NCI-H1436 (cell line): ENCODE measurements at regions not wholly inside any gene's neighbourhood (a gene's known extent, or its start where the extent isn't known, plus 50 kb on each side); places are given as distances from the start of the nearest gene placed in this dataset.

Experiments
- DNase-seq: peaks from one replicate; lab custom pipeline; 2025; lab: John Stamatoyannopoulos, UW

DNA sequence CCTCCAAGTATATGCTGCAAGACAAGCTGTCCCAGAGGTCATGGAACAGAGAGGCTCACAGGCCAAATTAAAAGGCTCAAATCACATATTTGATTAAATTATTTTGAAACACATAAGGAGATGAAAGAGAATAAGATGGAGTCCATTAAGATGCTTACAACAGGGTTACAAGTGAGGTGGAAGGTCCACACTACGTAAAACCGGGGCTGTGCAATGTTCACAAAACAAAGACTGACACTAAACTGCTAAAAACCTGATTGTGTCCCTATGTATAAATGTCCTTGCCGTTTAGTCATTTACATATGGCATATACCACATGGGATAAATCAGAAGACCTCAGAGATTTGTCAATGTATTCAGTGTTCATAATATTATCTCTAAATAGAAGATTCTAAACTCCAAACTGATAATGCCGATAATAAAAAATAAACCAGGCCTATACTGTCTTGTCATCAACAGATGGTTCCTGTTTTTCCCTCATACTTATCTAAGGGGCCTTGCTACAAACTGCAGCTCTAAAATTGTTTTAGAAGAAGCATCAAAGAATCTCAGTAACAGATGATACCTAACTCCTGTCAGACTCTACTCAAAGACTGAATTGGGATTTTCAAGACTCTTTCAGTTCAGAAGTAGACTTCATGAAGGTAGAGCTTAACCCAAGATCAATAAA, 51.8 kb upstream of the RIPOR2 start:
- DNase-seq = no peak

DNA sequence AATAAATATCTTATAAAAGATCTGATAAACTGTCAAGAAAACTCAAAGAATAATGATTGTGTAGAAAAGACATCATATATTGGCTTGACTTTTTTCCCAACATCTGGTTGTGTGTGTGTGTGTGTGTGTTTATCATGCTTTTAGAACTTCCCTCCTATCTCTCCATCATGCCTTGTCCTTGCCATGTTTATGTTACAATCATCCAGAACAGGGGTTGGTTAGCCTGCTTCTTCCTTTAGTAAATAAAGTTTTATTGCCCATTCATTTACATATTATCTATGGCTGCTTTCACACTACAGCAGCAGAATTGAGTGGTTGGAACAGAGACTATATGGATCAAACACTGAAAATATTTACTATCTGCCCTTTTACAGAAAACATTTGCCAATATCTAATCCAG, 52.8 kb upstream of the RIPOR2 start:
- DNase-seq = no peak

DNA sequence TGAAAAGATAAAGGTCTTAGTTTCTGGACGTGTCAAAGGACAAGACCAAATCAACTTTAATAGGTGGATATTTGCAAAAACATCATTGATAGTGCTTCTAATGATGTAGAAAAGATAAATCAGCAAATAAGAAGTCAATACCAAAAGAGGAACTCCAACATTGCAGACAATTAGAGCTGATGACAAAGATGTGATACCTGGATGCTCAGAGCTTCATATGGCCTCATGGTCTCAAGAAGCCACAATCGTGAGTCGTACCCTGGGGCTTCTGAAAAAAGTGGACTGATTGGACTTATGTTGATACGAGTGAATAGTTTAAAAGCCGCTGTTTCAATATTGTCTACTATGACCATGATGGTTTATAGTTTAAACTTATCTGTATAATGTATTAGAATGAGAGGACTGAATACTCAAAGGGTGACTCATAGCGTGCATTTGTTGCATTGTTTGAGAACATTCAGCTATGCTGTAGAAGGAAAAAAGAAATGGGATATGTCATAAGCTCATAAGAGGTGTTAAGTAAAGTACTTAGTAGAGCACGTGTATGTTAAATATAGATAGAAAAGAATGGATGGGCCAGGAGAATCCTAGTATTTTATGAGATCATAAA, 54.6 kb upstream of the RIPOR2 start:
- DNase-seq = no peak

DNA sequence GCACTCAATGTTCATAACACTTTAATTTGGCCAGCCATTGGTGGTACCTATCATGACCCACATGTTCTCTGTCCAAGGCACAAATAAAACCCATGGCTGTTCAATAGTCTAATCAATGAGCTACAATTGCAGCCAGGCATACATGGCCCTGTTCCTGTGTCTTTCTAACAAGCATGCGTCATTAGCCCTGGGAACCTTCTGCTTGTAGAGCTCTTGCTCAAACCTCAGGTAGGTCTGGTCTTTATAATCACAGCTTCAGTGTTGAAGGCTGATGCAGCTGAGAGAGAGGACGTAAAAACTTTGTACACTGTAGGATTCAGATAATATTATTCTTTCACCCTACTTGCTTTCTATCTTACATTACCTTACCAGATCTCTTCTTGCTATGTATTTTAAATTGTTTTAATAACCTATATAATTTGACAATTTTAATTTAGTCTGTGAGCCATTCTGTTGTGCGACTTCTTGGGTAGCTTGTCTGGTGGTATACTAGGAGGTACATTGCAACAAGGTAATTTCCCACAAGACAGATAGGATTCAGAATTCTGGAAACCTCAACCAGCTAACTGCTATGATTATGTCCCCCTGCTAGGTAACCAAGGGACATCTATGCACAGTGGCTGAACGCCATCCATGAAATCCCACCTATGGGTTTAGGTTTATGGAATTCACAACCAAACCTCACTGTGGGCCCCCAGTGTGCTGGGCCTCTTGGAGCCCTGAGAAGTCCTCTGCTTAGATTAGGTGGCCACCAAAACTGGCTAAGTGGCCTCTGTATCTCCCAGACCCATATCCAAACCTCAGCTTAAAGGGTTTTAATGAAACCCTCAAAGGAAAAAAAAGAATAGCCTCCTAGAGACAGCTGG, 55.4 kb upstream of the RIPOR2 start:
- no peak for DNase-seq

DNA sequence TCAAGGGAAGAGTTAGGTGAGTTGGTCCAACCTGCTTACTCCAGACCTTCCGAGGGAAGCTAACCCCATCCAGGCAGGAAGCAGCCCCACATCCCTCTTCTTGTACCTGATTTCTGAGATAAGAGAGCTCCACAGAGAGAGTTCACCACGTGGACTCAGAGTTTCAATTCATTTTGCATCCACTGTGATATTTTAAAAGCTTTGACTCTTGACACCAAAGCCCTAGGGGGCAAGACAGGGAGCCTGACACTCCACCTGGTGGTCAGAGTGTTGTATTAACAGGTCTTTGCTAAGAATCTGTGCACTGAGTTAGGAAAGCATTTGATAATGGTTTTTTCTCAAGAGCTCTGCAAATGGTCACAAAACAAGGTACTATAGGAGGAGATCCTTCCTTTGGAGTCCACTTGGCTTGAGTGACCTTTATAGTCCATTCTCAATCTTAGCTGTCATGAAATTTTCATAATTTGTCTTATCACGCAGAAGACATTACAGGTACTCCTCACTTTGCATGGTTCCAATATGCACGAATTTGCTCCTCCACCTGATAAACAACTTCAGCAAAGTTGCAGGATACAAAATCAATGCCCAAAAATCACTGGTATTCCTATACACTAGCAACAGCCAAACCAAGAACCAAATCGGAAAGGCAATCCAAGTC, 56.2 kb upstream of the RIPOR2 start:
- peak; percentile 78 for DNase-seq

DNA sequence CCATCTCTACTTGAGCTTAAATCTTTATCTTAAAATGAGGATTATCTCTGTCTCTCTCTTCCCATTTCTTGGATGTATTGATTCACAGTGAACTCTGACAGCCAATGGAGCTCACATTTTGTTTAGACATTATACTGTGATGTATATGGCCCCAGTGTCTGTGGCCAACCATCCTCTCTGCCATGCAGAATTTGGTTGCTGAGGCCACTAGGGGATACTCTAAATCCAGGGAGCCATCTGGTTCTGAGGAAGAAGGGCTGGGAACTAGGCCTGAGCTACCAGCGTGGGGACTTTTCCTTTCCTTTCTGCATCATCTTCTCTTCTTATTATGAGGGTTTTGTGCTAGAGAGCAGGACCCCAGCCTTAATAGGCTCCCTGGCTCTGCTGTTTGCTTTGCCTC, 59.1 kb upstream of the RIPOR2 start:
- DNase-seq = no peak

DNA sequence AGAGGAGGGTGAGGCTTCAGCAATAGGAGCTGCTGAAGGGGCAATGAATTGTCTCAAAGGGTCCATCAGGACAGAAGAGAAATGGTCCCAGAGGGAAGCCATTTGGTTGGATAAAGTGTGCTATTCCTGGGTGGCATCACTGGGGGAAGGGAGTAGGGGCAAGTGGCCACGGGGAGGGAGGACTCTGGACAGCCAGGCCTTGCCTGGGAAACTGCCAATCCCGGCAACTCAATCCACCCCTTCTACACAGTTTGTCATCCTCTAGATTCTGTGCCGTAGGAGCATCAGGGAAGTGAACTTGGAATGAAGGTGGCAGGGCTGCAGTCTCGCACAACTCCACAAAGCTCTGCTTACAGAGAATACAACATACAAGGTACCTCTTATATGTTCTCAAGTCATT, 59.5 kb upstream of the RIPOR2 start:
- no peak for DNase-seq

DNA sequence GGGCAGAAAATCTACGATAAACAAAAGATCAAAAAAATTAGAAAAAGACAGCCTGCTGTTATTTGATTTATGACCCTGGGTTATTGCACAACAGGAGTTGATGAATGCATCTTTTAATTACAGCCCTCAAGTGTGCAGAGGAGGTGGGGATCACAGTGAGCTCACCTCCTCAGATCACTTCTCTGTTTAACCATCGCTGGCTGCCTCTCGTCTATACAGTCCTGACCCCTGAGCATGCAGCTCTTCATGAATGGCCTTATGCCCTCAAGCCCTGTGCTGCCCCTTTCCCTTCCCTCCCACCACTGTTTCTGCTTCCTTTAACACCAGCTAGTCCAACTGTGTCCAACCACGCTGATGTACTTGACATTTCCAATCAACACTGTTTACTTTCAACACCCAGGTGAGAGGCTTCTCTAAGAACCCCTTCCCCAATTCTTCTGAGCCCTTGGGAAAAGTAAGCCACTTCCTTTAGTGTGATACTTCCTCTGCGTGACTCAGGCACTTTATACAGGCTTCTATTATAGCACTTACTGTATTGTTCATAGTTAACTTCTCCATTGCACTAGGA, 60.6 kb upstream of the RIPOR2 start:
- DNase-seq = no peak

DNA sequence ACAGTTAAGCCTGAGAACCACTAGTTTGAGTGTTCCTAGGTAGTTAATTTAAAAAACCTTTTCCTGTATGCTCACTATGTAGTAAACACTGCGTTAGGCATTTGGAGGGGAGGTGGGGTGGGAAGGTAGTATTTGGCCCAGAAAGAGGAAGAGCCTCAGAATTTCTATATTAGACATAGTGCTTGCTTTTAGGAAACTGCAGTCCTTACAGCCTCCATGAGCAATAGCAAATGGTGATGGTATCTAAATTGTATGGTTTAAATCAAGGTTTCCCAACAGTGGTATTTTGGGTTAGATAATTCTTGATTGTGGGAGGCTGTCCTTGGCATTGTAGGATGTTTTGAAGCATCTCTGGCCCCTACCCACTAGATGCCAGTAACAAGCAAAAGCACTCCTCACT, 61.5 kb upstream of the RIPOR2 start:
- DNase-seq = no peak

DNA sequence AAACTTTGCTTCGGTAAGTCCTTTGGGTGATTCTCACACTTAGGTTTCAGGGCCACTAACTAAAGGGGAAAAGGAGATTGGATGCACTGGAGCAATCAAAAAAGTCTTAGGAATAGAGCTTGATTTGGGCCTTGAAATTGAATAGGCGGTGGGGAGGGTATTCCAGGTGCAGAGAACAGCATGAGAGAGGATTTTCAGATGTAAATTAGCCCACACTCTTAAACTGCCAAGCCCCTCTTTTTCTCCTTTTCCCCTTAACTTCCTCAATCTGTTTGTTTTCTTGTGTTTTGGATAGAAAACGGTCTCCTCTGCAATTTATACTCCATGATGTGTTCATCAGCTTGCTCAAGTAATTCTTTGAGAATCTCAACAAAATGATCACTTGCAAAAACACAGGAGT, 62.1 kb upstream of the RIPOR2 start:
- DNase-seq = no peak

DNA sequence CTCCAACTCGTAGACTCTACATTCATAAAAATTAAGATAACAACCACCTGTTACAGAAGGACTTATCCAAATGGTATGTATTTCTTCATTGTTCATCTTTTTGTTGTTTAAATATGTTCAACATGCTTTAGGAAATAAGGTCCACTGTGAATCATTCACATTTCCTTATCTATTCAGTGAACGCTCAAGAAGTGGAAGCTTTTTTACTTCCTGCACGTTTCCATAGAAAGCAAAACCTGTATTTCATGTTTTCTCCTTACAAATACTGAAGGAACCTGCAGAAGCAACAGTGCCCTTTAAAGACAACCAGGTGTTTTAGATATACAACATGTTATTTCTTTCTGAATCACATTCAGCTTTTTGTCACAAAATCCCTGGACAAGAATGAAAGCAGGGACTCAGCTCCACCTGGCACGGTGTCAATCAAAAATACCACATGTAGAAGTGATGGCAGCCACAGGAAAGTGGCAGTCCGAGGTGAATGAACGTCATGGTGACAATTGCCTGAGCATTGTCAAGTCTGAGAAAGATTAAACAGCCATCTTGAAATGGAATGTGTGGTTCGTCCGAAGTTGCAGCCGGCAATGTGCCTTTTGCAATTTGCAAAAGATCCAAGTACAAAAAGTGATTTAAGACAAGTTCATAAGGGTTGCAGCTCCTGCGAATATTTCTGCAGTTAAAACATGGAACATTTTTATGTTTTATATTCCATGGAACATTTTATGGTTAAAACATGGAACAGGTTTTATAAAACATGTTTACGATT, 66.7 kb upstream of the RIPOR2 start:
- DNase-seq = no peak

DNA sequence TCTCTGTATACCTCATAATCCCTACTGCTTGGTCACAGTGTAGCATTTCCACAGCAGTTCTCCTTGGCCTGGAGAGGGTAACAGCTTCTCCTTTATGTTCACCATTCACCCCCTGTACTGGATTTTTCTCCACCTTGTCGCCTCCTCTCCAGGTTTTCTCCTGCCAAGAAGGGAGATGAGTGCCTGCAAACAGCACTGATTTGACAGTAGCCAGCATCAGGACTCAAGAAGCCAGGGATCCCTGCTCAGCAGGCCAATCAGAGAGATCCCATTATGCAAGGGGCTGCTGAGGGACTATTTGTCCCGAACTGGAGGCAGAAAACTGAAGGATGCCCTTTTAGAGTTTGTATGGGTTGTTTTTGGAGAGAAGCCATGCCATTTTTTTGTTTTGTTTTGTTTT, 68.6 kb upstream of the RIPOR2 start:
- no peak for DNase-seq

DNA sequence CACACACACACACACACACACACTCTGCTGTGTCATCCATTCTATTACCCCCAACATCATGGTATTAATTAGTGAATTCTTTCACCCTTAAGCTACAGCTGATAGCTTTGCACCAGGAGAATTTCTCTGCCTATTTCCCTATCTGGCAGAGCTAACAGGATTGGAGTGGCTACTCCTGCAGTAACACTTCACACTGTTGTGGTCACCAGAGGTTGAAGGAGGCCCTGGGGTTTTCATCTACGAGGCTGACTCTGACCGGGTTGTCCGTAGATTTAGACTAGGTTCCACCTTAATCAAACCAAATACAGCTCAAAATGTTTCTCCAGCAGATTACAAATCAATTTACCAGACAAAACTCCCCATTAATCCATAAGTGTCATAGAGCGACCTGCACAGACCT, 69.2 kb upstream of the RIPOR2 start:
- no peak for DNase-seq

DNA sequence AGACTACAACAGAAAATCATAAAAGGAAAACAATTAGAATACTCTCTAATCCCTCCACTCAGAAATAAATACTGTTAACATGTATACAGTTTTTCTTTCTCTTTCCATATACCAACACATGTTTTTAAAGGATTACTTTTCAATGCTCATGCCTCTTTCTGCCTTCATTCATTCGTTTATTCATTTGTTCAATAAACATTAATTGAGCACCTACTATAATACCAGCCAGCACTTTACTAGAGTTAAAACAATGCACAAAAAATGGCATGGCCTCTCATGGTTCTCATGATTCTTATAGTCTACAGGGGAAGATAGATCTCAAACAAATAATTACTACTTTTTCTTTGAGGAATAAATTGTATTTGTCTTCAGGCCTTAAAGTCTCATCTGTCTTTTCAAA, 70.3 kb upstream of the RIPOR2 start:
- no peak for DNase-seq

DNA sequence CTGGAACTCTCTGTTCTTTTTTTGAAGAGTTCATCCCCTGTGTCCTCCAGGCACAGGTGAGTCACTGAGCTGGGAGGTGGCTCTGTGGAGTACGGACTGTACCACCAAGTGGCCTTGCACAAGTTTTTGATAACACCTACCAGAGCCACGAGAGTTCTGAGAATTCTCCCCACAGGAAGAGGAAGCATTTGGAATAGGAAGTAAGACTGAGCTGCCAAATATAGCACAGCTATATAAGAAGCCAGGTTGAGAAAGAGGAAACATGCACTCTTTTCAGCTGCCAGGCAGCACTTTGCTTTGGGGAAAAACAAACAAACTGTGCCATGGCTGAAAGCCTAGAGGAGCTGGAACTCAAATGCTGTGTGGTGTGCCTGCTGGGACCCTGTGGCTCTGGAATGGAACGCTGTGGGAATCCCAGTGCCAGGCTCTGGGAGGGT, 70.8 kb upstream of the RIPOR2 start:
- no peak for DNase-seq

DNA sequence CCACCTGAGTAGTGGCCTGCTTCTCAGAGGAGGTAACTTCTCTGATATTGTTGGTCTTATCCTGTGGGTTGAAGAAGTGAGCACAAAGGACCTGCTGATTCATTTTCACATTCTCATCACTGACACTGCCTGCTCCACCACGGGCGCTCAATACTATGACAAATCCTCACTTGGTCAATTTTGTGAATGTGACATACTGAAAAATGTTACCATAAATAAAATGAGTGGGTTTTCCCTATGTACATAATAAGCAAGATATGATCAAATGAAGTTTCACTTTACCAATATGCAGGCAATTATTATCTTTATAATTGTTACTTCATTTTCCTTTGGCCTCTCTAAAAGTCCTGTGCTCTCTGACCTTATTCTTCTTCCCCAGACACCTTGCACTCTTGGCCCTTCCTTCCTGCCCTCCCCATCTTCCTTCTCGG, 71.5 kb upstream of the RIPOR2 start:
- no peak for DNase-seq

DNA sequence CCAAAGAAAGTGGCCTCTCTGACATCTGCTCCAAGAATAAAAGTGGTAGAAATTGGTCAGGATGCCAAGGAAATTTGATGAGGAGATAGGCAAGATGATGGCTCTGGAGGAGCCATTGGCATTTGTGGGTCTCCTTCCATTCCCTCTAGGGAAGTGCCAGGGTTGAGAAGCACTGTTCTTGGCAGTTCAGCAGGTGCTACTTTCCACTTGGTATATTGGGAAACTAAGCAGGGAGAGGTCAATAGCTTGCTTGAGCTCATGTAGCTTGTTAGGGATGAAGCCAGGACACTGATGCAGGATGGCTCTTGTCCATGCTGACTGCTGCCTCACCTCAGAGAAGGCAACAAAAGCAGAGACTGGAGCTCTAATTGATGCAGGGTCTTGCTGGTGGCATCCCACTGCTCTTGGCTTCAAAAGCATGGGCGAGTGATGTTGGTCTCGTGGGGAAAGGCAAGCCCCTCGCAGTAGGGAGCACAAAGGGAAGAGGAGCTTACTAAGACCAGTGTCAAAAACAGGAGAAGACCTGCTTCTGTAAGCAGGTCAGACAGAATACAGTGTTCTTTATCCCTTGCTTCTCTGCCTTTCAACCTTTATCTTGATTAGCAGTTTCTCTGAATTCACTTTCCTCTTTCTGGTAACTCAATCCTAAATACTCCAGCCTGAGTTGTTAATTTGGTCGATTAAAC, 73.1 kb upstream of the RIPOR2 start:
- DNase-seq = no peak

DNA sequence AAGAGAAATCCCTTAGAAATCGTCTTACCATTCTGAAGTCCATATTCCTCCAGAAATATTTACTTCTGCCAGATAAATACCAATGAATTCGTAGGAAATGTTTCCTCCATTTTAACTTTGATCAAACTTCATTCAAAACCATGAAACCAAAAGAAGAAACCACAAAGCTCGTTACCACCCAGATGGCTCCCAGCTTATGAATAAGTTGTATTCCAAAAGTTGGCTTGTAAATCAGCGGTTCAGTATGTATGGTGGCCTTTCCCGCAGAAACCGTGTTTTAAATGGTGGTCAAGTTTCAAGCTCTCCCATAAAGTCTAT, 73.6 kb upstream of the RIPOR2 start:
- DNase-seq = no peak

DNA sequence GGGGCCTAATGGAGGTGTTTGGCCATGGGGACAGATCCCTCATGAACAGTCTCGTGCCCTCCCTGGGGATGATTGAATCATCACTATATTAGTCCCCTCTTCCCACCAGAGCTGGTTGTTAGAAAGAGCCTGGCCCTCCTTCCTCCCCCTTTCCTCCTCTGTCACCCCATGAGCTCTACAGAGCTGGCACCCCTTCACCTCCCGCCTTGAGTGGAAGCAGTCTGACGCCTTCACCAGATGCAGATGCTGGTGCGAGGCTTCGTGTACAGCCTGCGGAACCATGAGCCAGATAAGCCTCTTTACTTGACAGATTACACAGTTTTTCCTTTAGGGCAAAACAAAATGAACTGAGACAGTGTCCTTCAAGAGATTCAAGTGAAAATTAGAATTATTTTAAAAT, 74.4 kb upstream of the RIPOR2 start:
- no peak for DNase-seq

DNA sequence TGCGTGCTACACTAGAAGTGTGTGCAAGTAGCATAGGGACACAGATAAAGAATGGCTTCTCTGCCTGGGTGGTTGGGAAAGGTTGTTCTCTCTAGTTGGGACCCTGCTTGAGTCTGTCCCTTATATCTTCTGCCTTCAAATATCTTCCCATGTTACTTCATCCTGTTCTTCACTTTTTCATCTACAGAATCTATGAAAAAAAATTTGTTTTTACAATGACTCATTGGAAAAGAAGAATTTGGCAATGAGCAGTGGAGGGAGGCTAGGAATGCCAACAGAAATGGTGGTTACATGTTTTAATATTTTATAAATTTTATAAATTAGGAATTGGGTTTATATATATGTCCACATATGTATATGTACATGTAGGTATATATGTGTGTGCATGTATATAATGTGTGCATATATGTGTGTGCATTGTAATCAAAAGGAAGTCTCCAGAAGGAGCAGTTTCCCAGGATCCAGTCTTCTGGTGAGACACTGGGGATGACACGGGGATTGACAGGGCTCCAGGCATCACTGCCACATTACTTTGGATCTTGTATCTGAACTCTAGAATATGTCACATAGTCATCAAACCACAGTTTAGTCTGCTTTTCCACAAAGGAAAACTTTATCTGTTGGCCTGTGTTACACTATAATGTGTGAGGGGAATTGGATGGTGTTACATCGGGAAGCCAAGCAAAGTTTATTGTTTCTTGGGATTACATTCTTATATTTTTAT, 75.3 kb upstream of the RIPOR2 start:
- DNase-seq = no peak
